ENCODE measurements at regions not wholly inside any gene's neighbourhood (a gene's known extent, or its start where the extent isn't known, plus 50 kb on each side); places are given as distances from the start of the nearest gene placed in this dataset.

DNA sequence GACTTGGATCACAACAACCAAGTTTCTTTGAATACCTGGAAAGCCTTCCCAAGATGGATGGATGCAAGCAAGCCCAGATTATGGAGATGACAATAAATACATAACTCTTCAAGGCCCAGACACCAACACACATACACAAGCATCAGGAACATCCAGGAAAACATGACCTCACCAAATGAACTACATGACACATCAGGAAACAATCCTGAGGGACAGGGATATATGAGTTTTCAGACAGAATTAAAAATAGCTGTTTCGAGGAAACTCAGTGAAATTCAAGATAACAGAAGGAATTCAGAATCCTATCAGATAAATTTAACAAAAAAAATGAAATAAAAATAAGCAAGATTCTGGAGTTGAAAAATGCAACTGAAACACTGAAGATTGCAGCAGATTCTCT is 659.4 kb downstream of the METTL15 start:
- POLR2A ChIA-PET, result no interaction called here
- H3K36me3 ChIP-seq (ENCODE audit: control insufficient read depth in 2 of 2, insufficient read depth in 1 of 2, low read length in 2 of 2), result no peaks in the 10 kb centered on the region

DNA sequence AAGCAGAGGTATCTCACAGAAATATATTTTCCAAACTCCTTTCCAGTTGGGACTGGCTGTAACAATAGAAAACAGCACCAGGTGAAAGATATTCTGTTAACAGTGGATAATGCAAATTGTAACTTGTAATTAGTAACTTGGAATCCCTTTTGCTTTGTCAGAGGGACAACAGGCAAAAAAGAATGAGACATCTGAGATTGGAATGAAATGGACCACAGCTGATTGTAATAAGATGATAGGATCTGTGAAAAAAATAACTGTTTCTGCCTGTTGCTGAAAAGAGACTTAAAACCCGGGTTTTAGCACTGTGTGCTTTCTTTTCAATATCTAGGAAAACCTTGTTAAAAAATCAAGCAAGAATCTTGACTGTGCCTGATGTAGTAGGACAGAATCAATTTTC is 655.7 kb downstream of the METTL15 start:
- TF ChIP-seq, protein P1, sequence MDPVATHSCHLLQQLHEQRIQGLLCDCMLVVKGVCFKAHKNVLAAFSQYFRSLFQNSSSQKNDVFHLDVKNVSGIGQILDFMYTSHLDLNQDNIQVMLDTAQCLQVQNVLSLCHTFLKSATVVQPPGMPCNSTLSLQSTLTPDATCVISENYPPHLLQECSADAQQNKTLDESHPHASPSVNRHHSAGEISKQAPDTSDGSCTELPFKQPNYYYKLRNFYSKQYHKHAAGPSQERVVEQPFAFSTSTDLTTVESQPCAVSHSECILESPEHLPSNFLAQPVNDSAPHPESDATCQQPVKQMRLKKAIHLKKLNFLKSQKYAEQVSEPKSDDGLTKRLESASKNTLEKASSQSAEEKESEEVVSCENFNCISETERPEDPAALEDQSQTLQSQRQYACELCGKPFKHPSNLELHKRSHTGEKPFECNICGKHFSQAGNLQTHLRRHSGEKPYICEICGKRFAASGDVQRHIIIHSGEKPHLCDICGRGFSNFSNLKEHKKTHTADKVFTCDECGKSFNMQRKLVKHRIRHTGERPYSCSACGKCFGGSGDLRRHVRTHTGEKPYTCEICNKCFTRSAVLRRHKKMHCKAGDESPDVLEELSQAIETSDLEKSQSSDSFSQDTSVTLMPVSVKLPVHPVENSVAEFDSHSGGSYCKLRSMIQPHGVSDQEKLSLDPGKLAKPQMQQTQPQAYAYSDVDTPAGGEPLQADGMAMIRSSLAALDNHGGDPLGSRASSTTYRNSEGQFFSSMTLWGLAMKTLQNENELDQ (tag by site-specific recombination; IDR thresholded peaks at IDR 0.05; ENCODE audit: low read depth), result no peak
- no peak for TF ChIP-seq REPIN1 (tag by site-specific recombination; IDR thresholded peaks at IDR 0.05; ENCODE audit: low read depth)
- no peak for TF ChIP-seq KLF8 (tag by site-specific recombination; IDR thresholded peaks at IDR 0.05)
- no peak for TF ChIP-seq ZNF701 (tag by site-specific recombination; IDR thresholded peaks at IDR 0.05)
- no peak for TF ChIP-seq ZNF302 (tag by site-specific recombination; IDR thresholded peaks at IDR 0.05; ENCODE audit: low read depth)
- TF ChIP-seq SCRT2 (tag by site-specific recombination; IDR thresholded peaks at IDR 0.05), result no peak
- TF ChIP-seq, protein P2, sequence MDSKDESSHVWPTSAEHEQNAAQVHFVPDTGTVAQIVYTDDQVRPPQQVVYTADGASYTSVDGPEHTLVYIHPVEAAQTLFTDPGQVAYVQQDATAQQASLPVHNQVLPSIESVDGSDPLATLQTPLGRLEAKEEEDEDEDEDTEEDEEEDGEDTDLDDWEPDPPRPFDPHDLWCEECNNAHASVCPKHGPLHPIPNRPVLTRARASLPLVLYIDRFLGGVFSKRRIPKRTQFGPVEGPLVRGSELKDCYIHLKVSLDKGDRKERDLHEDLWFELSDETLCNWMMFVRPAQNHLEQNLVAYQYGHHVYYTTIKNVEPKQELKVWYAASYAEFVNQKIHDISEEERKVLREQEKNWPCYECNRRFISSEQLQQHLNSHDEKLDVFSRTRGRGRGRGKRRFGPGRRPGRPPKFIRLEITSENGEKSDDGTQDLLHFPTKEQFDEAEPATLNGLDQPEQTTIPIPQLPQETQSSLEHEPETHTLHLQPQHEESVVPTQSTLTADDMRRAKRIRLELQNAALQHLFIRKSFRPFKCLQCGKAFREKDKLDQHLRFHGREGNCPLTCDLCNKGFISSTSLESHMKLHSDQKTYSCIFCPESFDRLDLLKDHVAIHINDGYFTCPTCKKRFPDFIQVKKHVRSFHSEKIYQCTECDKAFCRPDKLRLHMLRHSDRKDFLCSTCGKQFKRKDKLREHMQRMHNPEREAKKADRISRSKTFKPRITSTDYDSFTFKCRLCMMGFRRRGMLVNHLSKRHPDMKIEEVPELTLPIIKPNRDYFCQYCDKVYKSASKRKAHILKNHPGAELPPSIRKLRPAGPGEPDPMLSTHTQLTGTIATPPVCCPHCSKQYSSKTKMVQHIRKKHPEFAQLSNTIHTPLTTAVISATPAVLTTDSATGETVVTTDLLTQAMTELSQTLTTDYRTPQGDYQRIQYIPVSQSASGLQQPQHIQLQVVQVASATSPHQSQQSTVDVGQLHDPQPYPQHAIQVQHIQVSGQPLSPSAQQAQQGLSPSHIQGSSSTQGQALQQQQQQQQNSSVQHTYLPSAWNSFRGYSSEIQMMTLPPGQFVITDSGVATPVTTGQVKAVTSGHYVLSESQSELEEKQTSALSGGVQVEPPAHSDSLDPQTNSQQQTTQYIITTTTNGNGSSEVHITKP (tag by site-specific recombination; IDR thresholded peaks at IDR 0.05), result no peak
- no peak for TF ChIP-seq HOXC10 (CRISPR knock-in tag; IDR thresholded peaks at IDR 0.05)
- no peak for TF ChIP-seq ZFP3 (tag by site-specific recombination; IDR thresholded peaks at IDR 0.05; ENCODE audit: low read depth)
- no peak for TF ChIP-seq ZNF561 (tag by site-specific recombination; IDR thresholded peaks at IDR 0.05; ENCODE audit: borderline replicate concordance)
- no peak for TF ChIP-seq GLIS1 (tag by site-specific recombination; IDR thresholded peaks at IDR 0.05)
- TF ChIP-seq ZNF558 (tag by site-specific recombination; IDR thresholded peaks at IDR 0.05), result no peak
- TF ChIP-seq, protein P3, sequence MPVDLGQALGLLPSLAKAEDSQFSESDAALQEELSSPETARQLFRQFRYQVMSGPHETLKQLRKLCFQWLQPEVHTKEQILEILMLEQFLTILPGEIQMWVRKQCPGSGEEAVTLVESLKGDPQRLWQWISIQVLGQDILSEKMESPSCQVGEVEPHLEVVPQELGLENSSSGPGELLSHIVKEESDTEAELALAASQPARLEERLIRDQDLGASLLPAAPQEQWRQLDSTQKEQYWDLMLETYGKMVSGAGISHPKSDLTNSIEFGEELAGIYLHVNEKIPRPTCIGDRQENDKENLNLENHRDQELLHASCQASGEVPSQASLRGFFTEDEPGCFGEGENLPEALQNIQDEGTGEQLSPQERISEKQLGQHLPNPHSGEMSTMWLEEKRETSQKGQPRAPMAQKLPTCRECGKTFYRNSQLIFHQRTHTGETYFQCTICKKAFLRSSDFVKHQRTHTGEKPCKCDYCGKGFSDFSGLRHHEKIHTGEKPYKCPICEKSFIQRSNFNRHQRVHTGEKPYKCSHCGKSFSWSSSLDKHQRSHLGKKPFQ (tag by site-specific recombination; IDR thresholded peaks at IDR 0.05), result no peak
- TF ChIP-seq ZNF24 (tag by site-specific recombination; IDR thresholded peaks at IDR 0.05), result no peak
- POLR2A ChIA-PET, result no interaction called here
- Histone ChIP-seq H3K27ac (ENCODE audit: extremely low read depth, low read depth, low read length) (no peak overlapping the region), H3K36me3 (ENCODE audit: control insufficient read depth in 2 of 2, insufficient read depth in 1 of 2, low read length in 2 of 2) (no peaks in the 10 kb centered on the region), H3K4me1 (ENCODE audit: control insufficient read depth, insufficient read depth, low read length) (no peaks in the 10 kb centered on the region), H3K9me3 (ENCODE audit: control insufficient read depth, insufficient read depth, low read depth, low read length) (no peaks in the 10 kb centered on the region), H3K4me3 (ENCODE audit: low read depth, low read length) (no peak overlapping the region)
- CTCF ChIA-PET, result no interaction called here

More for the DNA sequence above, 659.4 kb downstream of the METTL15 start:
- Histone ChIP-seq H3K27ac (ENCODE audit: extremely low read depth, low read depth, low read length) (no peak overlapping the region), H3K4me1 (ENCODE audit: control insufficient read depth, insufficient read depth, low read length) (no peaks in the 10 kb centered on the region), H3K9me3 (ENCODE audit: control insufficient read depth, insufficient read depth, low read depth, low read length) (no peaks in the 10 kb centered on the region), H3K4me3 (ENCODE audit: low read depth, low read length) (no peak overlapping the region)
- CTCF ChIA-PET, result no interaction called here
- TF ChIP-seq MZF1 (tag by site-specific recombination; IDR thresholded peaks at IDR 0.05; ENCODE audit: borderline replicate concordance), result no peak
- TF ChIP-seq, protein P4, sequence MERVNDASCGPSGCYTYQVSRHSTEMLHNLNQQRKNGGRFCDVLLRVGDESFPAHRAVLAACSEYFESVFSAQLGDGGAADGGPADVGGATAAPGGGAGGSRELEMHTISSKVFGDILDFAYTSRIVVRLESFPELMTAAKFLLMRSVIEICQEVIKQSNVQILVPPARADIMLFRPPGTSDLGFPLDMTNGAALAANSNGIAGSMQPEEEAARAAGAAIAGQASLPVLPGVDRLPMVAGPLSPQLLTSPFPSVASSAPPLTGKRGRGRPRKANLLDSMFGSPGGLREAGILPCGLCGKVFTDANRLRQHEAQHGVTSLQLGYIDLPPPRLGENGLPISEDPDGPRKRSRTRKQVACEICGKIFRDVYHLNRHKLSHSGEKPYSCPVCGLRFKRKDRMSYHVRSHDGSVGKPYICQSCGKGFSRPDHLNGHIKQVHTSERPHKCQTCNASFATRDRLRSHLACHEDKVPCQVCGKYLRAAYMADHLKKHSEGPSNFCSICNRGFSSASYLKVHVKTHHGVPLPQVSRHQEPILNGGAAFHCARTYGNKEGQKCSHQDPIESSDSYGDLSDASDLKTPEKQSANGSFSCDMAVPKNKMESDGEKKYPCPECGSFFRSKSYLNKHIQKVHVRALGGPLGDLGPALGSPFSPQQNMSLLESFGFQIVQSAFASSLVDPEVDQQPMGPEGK (tag by site-specific recombination; IDR thresholded peaks at IDR 0.05), result no peak
- TF ChIP-seq, protein P5, sequence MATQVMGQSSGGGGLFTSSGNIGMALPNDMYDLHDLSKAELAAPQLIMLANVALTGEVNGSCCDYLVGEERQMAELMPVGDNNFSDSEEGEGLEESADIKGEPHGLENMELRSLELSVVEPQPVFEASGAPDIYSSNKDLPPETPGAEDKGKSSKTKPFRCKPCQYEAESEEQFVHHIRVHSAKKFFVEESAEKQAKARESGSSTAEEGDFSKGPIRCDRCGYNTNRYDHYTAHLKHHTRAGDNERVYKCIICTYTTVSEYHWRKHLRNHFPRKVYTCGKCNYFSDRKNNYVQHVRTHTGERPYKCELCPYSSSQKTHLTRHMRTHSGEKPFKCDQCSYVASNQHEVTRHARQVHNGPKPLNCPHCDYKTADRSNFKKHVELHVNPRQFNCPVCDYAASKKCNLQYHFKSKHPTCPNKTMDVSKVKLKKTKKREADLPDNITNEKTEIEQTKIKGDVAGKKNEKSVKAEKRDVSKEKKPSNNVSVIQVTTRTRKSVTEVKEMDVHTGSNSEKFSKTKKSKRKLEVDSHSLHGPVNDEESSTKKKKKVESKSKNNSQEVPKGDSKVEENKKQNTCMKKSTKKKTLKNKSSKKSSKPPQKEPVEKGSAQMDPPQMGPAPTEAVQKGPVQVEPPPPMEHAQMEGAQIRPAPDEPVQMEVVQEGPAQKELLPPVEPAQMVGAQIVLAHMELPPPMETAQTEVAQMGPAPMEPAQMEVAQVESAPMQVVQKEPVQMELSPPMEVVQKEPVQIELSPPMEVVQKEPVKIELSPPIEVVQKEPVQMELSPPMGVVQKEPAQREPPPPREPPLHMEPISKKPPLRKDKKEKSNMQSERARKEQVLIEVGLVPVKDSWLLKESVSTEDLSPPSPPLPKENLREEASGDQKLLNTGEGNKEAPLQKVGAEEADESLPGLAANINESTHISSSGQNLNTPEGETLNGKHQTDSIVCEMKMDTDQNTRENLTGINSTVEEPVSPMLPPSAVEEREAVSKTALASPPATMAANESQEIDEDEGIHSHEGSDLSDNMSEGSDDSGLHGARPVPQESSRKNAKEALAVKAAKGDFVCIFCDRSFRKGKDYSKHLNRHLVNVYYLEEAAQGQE (tag by site-specific recombination; IDR thresholded peaks at IDR 0.05), result no peak
- TF ChIP-seq ZNF239 (tag by site-specific recombination; IDR thresholded peaks at IDR 0.05), result no peak
- no peak for TF ChIP-seq ZNF292 (tag by site-specific recombination; IDR thresholded peaks at IDR 0.05; ENCODE audit: borderline replicate concordance, low read depth)
- TF ChIP-seq ZBTB8A (tag by site-specific recombination; IDR thresholded peaks at IDR 0.05), result no peak
- TF ChIP-seq ZNF132 (tag by site-specific recombination; IDR thresholded peaks at IDR 0.05; ENCODE audit: borderline replicate concordance), result no peak
- TF ChIP-seq ZNF221 (tag by site-specific recombination; IDR thresholded peaks at IDR 0.05; ENCODE audit: borderline replicate concordance), result no peak
- no peak for TF ChIP-seq ZNF571 (tag by site-specific recombination; IDR thresholded peaks at IDR 0.05)
